NCI-H524 (cell line): ENCODE measurements at regions not wholly inside any gene's neighbourhood (a gene's known extent, or its start where the extent isn't known, plus 50 kb on each side); places are given as distances from the start of the nearest gene placed in this dataset.
A peak's percentile ranks its signal among the peaks of the same experiment; 100 is the strongest.
"Not testable (repeated sequence)": the region's sequence is repeated elsewhere in the genome, so short reads cannot be mapped to it uniquely, and the experiment has no call there.

Experiments used
- DNase-seq, 2 experiments: peaks; one replicate each; lab custom pipeline; 2025; lab: John Stamatoyannopoulos, UW

GRCh38 chr21:35529171-35529863, 480.2 kb upstream of the RUNX1 start:
- no peak for DNase-seq

DNA sequence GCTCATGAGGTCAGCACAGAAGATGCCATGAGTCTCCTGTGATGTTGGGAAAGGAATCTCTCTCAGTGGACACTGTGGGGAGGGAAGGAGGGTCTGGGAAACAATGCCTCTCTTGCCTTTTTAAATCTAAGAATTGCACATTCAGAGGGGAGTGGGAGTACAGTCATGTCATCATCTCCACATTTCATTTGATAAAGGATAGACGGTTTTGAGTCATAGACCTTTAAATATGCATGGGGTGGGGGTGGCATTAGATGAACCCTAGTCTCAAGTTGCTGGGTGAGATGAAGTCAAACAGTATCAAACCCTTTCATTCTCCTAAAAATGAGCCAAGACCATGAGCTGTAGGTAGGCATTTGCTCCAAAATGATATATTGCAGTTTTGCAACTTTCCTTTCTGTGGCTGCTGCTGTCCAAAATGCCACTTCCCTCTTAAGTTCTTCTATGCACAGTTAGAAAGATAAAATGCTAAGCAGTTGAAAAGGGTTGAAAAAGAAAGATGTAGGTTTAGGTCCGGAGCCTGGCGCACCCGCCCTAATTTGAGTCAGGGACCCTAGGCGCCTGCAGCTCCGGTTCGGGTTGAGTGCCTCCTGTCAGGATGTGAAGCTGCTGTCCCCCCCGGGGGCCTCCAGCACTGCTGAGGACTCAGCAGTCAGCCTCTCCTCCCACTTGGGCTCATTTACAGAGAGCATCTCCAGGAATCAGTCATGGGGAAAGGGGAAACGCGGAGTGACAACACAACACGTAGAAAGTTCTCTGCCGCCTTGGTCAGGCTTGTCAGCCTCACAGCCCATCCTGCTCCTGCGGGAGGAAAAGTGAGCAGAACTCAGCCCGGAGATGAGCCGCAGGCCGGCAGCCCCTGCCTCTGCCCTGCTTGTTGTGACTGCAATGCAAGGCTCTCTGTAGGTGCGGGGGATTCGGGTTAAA, 479.3 kb upstream of the RUNX1 start:
- no peak for DNase-seq

GRCh38 chr21:35527358-35527757, 478.3 kb upstream of the RUNX1 start:
- no peak for DNase-seq

- DNase-seq: no peak
Observed at GRCh38 chr21:35525443-35525842, 476.3 kb upstream of the RUNX1 start.

- no peak for DNase-seq
Observed at GRCh38 chr21:35521852-35522505, 472.9 kb upstream of the RUNX1 start.

GRCh38 chr21:35521293-35521692, 472.2 kb upstream of the RUNX1 start:
- DNase-seq: no peak

DNA sequence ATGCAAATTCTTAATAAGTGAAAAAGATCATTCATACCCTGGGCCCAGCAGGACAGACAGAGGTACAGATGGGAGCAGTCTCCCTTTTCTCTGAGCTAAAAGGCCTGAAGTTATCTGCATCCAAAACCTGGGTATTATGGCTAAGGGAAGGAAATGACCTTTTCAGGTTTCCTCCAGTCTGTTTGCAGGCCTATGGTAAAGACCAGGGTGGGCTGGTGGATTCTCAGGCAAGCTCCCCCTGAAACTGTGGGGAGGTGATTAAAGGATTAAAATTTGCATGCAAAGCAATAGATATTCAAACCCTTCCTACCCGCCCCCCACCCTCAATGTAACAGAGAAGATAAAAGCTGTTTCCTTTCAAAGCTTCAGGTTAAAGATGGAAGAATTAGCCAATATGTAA, 471.8 kb upstream of the RUNX1 start:
- no peak for DNase-seq

- DNase-seq: no peak
Observed at GRCh38 chr21:35520302-35520701, 471.2 kb upstream of the RUNX1 start.

GRCh38 chr21:35517865-35518264, 468.8 kb upstream of the RUNX1 start:
- DNase-seq: no peak

DNA sequence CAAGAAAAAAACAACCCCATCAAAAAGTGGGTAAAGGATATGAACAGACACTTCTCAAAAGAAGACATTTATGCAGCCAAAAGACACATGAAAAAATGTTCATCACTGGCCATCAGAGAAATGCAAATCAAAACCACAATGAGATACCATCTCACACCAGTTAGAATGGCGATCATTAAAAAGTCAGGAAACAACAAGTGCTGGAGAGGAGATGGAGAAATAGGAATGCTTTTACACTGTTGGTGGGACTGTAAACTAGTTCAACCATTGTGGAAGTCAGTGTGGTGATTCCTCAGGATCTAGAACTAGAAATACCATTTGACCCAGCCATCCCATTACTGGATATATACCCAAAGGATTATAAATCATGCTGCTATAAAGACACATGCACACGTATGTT, 467.2 kb upstream of the RUNX1 start:
- DNase-seq: not testable (repeated sequence)

- no peak for DNase-seq
Observed at GRCh38 chr21:35512346-35512745, 463.2 kb upstream of the RUNX1 start.

- DNase-seq: no peak
Observed at GRCh38 chr21:35511696-35512162, 462.6 kb upstream of the RUNX1 start.

DNA sequence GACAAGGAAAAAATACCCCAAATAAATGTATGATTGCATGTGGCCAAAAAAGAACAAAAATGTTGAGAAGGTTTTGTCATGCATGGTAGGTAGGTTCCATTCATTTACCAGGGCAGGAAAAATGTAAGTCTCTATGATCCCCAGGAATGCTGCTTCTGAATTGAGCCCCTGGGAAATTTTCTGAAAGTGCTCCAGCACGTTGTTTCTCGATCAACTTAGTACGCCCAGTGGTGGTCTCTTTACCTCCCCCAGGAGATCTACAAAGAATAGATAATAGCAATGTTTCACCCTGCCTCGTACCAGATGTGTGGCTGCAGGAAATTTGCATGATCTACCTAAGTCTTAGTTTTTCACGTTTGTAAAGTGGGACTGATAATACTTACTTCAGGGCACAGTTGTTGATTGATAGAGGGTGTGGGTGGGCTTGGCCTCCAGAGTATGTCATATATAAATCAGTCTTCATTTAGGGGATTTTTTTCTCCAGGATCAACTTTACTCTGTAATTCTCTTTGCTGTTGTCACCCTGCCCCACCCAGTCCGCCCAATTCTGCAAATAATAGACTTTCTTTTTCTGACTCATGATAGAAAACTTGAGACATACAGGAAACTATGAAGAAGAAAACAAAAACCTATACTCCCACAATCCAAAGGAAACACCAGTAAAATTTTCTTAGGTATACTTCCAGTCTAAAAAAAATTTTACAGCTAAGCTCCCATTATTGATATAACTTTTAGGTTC, 462.0 kb upstream of the RUNX1 start:
- DNase-seq: no peak

DNA sequence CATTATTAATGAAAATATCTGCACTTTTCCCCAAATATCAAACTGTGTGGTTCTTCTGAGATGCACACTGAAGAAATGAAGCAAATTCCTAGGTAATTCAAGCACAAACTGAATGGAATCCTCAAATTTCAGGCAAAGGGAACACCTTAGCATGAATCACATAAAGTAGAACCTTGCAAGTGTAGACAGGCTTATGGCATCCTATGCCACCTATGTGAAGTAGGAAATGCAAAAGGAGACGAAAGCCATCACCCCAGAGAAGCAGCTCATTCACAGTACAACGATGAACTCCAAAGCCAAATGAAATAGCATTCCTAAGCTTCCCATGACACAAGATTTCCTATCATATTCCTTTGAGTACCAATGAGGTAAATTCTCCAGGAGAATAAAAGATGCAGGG, 461.2 kb upstream of the RUNX1 start:
- DNase-seq: no peak

DNA sequence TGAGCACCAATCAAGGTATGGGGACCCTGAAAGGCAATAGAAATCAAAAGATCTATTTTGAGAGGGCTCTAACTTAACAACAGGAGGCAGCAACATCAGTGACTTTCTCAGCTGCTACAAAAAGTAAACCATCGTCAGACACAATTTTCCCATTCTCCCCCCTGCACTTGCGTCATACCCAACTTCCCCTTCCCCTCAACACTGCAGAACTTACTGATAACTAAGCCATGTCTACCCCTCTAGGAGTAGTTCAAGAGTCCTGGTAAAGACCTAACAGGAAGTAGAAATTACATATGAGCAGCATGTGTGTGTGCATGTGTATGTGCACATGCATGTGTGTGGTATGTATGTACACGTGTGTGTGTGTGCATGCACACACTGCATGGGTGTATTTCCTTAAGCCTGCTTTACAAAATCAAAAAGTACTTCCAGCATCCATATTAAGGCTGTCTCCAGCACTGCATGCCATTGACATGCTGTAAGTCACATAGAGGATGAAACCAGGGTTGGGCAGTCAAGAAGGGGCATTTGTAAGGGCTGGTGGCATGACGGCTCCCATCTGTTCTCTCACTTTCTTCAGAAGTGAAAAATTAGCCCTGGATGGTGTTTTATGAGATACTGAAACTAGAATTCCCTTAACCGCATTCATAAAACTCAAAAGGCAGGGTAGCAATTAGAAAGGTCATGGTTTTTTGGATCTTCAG, 460.1 kb upstream of the RUNX1 start:
- DNase-seq: no peak

DNA sequence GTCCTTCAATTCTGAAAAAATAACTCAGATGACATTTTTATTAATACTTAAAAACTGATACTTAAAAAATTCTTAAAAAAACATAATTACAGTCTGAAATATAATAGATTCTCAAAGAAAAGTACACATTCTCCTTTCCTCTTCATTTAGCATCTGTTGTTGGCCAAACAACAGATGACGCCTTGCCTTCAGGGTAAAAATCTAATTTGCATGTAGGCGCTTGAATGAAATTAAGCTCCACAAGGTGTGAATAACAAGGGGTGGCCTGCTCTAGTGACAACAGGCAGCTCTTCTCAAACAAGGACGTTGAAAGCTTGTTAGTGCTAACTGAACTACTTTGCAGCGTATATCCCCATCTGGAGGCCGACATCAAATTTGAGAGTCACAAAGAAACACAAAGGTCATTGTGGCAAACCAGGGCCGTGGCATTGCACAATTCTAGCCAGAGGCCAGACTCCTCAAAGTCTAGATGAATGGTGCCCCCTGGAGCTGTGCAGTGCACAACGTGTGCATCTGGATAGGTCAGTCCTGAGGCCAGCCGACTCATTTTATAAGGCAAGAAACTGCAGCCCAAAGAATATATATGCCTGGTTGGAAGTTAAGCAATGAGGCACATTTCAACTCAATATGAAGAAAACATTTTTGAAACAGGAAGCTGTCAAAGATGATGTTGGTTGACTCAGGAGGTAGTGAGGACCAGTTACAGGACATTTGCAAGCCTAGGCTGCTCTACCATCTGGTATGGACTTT, 459.2 kb upstream of the RUNX1 start:
- peak; percentile 54 to 89 for DNase-seq

DNA sequence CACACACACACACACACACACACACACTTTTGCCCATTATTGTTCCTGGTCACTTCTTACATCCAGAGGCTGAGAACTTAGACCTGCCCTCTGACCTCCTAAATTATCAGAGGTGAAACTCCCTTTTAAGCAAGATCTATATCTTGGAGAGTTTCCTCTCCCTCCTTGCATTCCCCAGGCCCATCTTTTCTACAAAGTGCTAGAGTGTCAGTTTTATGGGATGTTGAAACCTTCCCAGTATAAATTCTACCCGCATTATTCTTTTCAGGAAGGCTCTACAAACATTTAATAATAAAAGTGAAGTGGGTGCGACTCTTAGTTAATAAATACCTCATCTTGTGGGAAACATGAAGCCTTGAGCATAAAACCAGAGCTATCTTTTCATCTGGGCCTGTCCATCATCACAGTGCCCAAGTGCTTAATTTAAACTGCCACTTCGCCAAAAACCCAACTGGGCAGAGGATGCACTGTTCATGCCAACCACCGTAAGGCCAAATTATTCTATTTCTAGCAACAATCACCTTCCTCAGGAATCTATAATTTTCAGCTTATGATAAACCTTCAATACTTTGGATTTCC, 458.2 kb upstream of the RUNX1 start:
- no peak for DNase-seq

DNA sequence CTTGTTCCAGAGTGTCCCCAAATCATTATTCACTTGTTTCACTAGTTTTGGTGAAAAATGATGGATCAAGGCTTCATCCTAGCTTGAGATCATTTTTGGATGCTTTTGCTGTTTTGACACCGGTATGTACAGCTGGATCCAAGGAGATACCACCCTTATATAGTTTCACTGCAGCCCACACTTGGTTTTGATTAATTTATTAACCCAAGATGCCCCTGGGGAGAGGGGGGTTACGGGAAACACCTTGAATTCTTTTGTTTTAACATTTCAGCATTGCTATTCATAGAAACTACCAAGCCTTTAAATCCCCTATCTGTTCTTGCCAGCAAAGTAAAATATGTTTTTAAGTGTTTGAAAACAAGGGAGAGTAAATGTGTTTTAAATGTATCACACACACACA, 457.7 kb upstream of the RUNX1 start:
- no peak for DNase-seq

GRCh38 chr21:35506352-35506751, 457.2 kb upstream of the RUNX1 start:
- no peak for DNase-seq

DNA sequence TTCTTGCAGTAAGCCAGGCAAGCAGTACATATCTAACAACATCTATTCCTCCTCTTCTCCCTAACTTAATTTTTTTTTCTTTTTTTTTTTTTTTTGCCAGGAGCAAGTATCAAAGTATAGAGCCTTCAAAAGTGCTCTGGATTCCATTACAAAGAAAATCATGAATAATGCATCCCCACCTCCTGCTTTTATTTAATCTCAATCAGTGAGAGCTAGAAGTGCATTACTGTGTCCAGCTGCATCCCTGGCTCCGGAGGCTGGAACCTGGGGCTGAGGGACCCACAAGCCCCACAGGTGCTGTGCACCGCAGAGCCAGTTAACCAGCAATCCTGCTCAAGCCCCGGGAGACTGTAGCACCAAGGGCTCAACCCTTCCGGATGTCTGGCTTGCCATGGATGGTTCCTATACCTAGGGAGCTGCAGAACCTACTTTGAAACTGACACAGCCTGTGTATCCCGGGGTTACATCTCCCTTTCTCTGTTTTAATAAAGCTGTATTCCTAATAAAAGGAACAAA, 455.9 kb upstream of the RUNX1 start:
- DNase-seq: no peak
